ENCODE measurements at regions not wholly inside any gene's neighbourhood (a gene's known extent, or its start where the extent isn't known, plus 50 kb on each side); places are given as distances from the start of the nearest gene placed in this dataset.
"Not testable (repeated sequence)": the region's sequence is repeated elsewhere in the genome, so short reads cannot be mapped to it uniquely, and the experiment has no call there.

DNA sequence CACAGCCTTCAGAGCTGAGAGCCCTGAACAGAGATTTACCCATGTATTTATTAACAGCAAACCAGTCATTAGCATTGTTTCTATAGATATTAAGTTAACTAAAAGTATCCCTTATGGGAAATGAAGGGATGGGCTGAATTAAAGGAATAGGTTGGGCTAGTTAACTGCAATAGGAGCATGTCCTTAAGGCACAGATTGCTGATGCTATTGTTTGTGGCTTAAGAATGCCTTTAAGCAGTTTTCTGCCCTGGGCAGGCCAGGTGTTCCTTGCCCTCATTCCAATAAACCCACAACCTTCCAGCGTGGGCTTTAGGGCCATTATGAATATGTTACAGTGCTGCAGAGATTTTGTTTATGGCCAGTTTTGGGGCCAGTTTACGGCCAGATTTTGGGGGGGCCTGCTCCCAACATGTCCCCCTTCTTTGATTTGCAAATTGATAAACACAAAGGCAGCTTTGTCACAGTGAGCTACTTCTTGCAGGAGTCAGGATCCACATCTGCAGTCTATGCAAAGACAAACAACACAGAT is 61.2 kb upstream of the FMNL2 start:
- not testable (repeated sequence) for DNase-seq (ENCODE audit: low spot score)

DNA sequence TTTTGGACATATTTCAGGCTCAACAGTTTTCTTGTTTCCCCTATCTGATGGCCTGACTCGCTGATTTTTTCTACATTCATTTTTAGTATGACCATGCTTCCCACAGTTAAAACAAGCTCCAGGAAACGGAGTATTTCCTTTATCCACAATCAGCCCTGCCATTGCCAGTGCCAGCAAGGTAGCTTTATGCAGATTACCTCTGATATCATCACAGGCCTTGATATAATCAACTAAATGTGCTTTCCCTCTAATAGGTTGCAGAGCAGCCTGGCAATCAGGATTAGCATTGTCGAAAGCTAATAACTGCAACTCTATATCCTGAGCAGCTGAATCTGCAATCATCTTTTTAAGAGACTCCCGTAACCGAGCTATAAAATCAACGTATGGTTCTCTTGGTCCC is 57.1 kb upstream of the FMNL2 start:
- DNase-seq (ENCODE audit: low spot score) = not testable (repeated sequence)

DNA sequence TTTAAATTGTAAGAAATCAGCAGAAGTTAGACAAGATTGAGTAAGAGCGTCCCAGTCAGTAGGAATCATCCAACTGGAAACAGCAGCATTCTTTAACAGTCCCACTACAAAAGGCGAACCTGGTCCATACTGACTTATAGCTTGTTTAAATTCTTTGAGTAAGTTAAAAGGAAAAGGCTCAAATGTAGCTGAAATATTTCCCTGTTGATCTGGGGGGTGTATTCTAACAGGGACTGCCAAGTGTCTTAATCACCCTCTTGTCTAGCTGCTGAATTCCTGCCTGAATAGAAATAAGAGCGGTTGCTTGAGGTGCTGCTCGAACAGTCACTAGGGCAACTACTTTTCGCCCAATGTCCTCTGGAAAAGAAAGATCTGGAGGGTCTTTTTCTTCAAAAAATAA is 56.4 kb upstream of the FMNL2 start:
- DNase-seq (ENCODE audit: low spot score) = no peak

DNA sequence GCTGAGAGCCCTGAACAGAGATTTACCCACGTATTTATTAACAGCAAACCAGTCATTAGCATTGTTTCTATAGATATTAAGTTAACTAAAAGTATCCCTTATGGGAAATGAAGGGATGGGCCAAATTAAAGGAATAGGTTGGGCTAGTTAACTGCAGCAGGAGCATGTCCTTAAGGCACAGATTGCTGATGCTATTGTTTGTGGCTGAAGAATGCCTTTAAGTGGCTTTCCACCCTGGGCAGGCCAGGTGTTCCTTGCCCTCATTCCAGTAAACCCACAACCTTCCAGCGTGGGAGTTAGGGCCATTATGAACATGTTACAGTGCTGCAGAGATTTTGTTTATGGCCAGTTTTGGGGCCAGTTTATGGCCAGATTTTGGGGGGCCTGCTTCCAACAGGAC is 55.6 kb upstream of the FMNL2 start:
- DNase-seq (ENCODE audit: low spot score) = not testable (repeated sequence)

DNA sequence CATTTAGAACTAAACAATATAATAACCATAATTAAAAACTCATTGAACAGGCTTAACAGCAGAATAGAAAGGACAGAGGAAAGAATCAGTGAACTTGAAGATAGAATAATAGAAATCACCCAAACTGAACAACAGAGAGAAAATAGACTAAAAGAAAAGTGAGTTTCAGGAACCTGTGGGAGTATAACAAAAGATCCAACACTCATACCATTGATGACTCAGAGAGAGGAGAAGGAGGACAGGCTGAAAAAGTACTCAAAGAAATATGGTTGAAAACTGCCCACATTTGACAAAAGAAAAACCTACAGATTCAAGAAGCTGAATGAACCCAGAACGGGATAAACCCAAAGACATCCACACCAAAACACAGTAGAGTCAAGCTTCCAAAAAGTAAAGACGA is 54.2 kb upstream of the FMNL2 start:
- no peak for DNase-seq (ENCODE audit: low spot score)

DNA sequence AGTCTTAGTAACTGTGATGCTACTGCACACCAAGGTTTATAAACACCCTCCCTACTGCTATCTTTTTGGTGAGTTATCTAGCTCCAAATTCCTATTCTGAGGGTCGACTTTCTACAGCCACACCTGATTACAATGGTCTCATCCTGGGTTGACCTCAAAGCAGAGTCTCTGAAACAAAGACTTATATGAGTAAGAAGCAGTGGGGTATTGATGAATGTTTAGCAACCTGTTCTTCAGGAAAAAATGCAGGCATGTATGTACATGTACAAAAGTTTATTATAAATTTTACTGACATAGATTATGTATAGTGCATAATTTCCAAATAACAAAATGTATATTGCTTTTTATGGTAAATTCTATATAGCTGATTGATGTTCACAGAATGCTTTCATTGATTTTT is 51.6 kb upstream of the FMNL2 start:
- no peak for DNase-seq (ENCODE audit: low spot score)

DNA sequence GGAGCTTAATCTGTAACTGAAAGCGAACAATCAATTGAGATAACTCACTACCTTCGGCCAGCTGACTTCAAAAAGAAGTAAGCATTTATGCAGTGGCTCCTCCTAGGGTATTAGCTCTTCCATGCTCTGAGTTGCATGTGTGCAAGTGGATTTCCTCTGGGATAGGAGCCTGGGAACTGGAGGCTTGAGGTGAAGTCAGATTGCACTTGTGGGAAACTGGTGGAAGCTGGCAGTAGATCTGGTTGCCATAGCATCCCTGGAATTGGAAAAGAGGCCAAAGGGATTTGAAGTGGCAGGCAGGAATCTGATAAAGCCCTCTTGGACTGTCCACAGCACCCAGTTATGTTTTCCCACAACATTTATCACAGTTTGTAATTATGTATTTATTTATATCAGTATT is 50.6 kb upstream of the FMNL2 start:
- no peak for DNase-seq (ENCODE audit: low spot score)
